HCT116 (cell line): ENCODE measurements at regions not wholly inside any gene's neighbourhood (a gene's known extent, or its start where the extent isn't known, plus 50 kb on each side); places are given as distances from the start of the nearest gene placed in this dataset.

ENCODE experiments used
- ATAC-seq: fragments of 200-7000 bp; cut with Tn5 transposase; 2 replicates; pipeline ENCODE4 v1.9.1; 2020; ENCODE audit warnings: mild to moderate bottlenecking, moderate library complexity
- BruUV-seq: library from RNA; stranded (reverse); fragments of 400-500 nt; replicated peaks from 2 replicates; lab custom pipeline; 2021; lab: Mats Ljungman, UMichigan
- CTCF ChIA-PET: fragments of 300-600 bp; sonication (Branson Sonifier 250); formaldehyde crosslinking; loops from one replicate; lab custom pipeline; 2021; ENCODE audit warnings: antibody characterized with exemption; lab: Charles Lee
- POLR2A ChIA-PET: fragments of 300-600, 350-600 bp; sonication (Branson Sonifier 250); formaldehyde crosslinking; loops from one replicate; lab custom pipeline; 2021; ENCODE audit warnings: antibody characterized with exemption; lab: Charles Lee
- RAD21 ChIA-PET, 2 experiments: fragments of 300-600 bp; sonication (Branson Sonifier 250); formaldehyde crosslinking; loops; one replicate each; lab custom pipeline; 2023; ENCODE audit warnings: low total read pairs in 2 of 2; ENCODE audit not compliant: uncharacterized antibody in 2 of 2, unreplicated experiment in 2 of 2, low non-redundant PET in 1 of 2; lab: Charles Lee
- DNase-seq: peaks from one replicate; pipeline ENCODE4 v3.0.0-alpha.2; 2010; ENCODE audit warnings: low read depth, low spot score
- H2AFZ ChIP-seq: fragments of 200-600 bp; shearing (Covaris generic), sonication (generic); 2 replicates; pipeline ENCODE4 v1.6.1; 2017; ENCODE audit warnings: low read depth, mixed run types, mixed read lengths, antibody characterized with exemption, low read length; ENCODE audit not compliant: poor library complexity, severe bottlenecking
- H3K27ac ChIP-seq: 2 replicates; pipeline ENCODE4 v1.5.1; 2012; ENCODE audit warnings: low read depth, low read length
- H3K27me3 ChIP-seq: fragments of 200-600 bp; sonication (generic); 2 replicates; pipeline ENCODE4 v1.6.1; 2016; ENCODE audit warnings: mixed run types, low read length, mixed read lengths; ENCODE audit not compliant: insufficient read depth
- H3K36me3 ChIP-seq, 2 experiments: fragments of 200-500 bp in 1 of 2; fragments of 200-600 bp in 1 of 2; sonication (Bioruptor generic) in 1 of 2; sonication (generic) in 1 of 2; 2 replicates each; pipeline versions ENCODE4 v1.5.1 to v1.6.1; 2014 to 2016; ENCODE audit warnings: low read length in 2 of 2, inconsistent platforms in 1 of 2, mixed read lengths in 1 of 2, mixed run types in 1 of 2; ENCODE audit not compliant: insufficient read depth in 2 of 2, control insufficient read depth in 1 of 2
- H3K4me1 ChIP-seq, 2 experiments: fragments of 200-600 bp in 1 of 2; sonication (generic) in 1 of 2; 2 replicates each; pipeline versions ENCODE4 v1.5.1 to v1.6.1; 2012 to 2017; ENCODE audit warnings: low read length in 2 of 2, inconsistent platforms in 1 of 2, mild to moderate bottlenecking in 1 of 2, mixed read lengths in 1 of 2, mixed run types in 1 of 2, moderate library complexity in 1 of 2; ENCODE audit not compliant: insufficient read depth in 2 of 2, control insufficient read depth in 1 of 2
- H3K4me2 ChIP-seq: fragments of 200-600 bp; sonication (generic); 2 replicates; pipeline ENCODE4 v1.6.1; 2017; ENCODE audit warnings: mixed run types, low read length, mixed read lengths
- H3K4me3 ChIP-seq, 2 experiments: fragments of 200-600 bp in 1 of 2; sonication (generic) in 1 of 2; replicated peaks in 1 of 2; 2 replicates each; pipeline ENCODE4 v1.5.1; 2011 to 2016; ENCODE audit warnings: low read length in 2 of 2, control low read depth in 1 of 2, low read depth in 1 of 2, mild to moderate bottlenecking in 1 of 2, mixed read lengths in 1 of 2, mixed run types in 1 of 2
- H3K79me2 ChIP-seq: fragments of 200-600 bp; sonication (generic); 2 replicates; pipeline ENCODE4 v1.6.1; 2017; ENCODE audit warnings: mild to moderate bottlenecking, mixed run types, low read length, moderate library complexity, mixed read lengths; ENCODE audit not compliant: insufficient read depth
- H3K9ac ChIP-seq: fragments of 200-600 bp; sonication (generic); 2 replicates; pipeline ENCODE4 v1.6.1; 2016; ENCODE audit warnings: low read length, mixed read lengths
- H3K9me2 ChIP-seq: fragments of 200-600 bp; sonication (generic), shearing (Covaris generic); 2 replicates; pipeline ENCODE4 v1.6.1; 2017; ENCODE audit warnings: mixed run types, mild to moderate bottlenecking, moderate library complexity; ENCODE audit not compliant: insufficient read depth
- H3K9me3 ChIP-seq, 2 experiments: fragments of 200-500 bp in 1 of 2; fragments of 200-600 bp in 1 of 2; sonication (Bioruptor generic) in 1 of 2; sonication (generic) in 1 of 2; 2 replicates each; pipeline ENCODE4 v1.6.1; 2014 to 2017; ENCODE audit warnings: low read length in 2 of 2, mixed read lengths in 2 of 2, inconsistent platforms in 1 of 2, low read depth in 1 of 2, mild to moderate bottlenecking in 1 of 2, mixed run types in 1 of 2, moderate library complexity in 1 of 2; ENCODE audit not compliant: control insufficient read depth in 1 of 2, insufficient read depth in 1 of 2
- H4K20me1 ChIP-seq: fragments of 200-600 bp; sonication (generic), shearing (Covaris generic); 2 replicates; pipeline ENCODE4 v1.6.1; 2017; ENCODE audit warnings: mixed run types, mild to moderate bottlenecking, moderate library complexity; ENCODE audit not compliant: insufficient read depth
- CBX3 ChIP-seq: IDR thresholded peaks from 2 replicates; pipeline ENCODE4 v1.6.1; 2012; ENCODE audit warnings: low read depth
- CTCF ChIP-seq, 3 experiments: fragments of 200-600 bp in 1 of 3; sonication (generic) in 1 of 3; IDR thresholded peaks in 2 of 3; conservative IDR thresholded peaks in 1 of 3; 2 replicates each; pipeline ENCODE4 v1.5.1; 2012 to 2017; ENCODE audit warnings: low read depth in 2 of 3, low read length in 2 of 3, antibody characterized with exemption in 1 of 3, borderline replicate concordance in 1 of 3, control low read depth in 1 of 3, mild to moderate bottlenecking in 1 of 3, mixed read lengths in 1 of 3, mixed run types in 1 of 3, moderate library complexity in 1 of 3; ENCODE audit not compliant: insufficient read depth in 1 of 3
- EGR1 ChIP-seq: IDR thresholded peaks from 2 replicates; pipeline ENCODE4 v1.6.1; 2012; ENCODE audit warnings: low read depth
- ELF1 ChIP-seq: IDR thresholded peaks from 2 replicates; pipeline ENCODE4 v1.6.1; 2012; ENCODE audit warnings: low read depth, borderline replicate concordance
- EZH2 ChIP-seq: fragments of 200-600 bp; sonication (generic); IDR thresholded peaks from 2 replicates; pipeline ENCODE4 v1.6.1; 2017; ENCODE audit warnings: antibody characterized with exemption, mixed run types
- FOSL1 ChIP-seq: IDR thresholded peaks from 2 replicates; pipeline ENCODE4 v1.6.1; 2012; ENCODE audit warnings: low read depth
- POLR2A ChIP-seq: IDR thresholded peaks from 2 replicates; pipeline ENCODE4 v1.7.0; 2011; ENCODE audit warnings: borderline replicate concordance; ENCODE audit not compliant: insufficient read depth, insufficient read length; ENCODE audit errors: extremely low read depth
- POLR2AphosphoS5 ChIP-seq: IDR thresholded peaks from 2 replicates; pipeline ENCODE4 v1.6.1; 2011; ENCODE audit warnings: mild to moderate bottlenecking, low read depth, low read length, moderate library complexity
- RAD21 ChIP-seq: IDR thresholded peaks from 2 replicates; pipeline ENCODE4 v1.6.1; 2012; ENCODE audit warnings: low read depth, mild to moderate bottlenecking
- TCF7L2 ChIP-seq: IDR thresholded peaks from 2 replicates; pipeline ENCODE4 v1.7.0; 2011; ENCODE audit warnings: borderline replicate concordance, inconsistent platforms; ENCODE audit not compliant: insufficient read depth, insufficient read length; ENCODE audit errors: extremely low read depth
- YY1 ChIP-seq: IDR thresholded peaks from 2 replicates; pipeline ENCODE4 v1.6.1; 2011; ENCODE audit warnings: low read length, low read depth, moderate library complexity, mild to moderate bottlenecking; ENCODE audit not compliant: insufficient replicate concordance; ENCODE audit errors: extremely low read depth
- ZBTB33 ChIP-seq: IDR thresholded peaks from 2 replicates; pipeline ENCODE4 v1.6.1; 2011; ENCODE audit warnings: mild to moderate bottlenecking, low read length, moderate library complexity; ENCODE audit not compliant: insufficient replicate concordance; ENCODE audit errors: extremely low read depth
- ZFX ChIP-seq: fragments of 450-650 bp; IDR thresholded peaks from 2 replicates; pipeline ENCODE4 v1.6.1; 2017
- intact Hi-C: fragments of 100-400 bp; cut with micrococcal nuclease; formaldehyde crosslinking; loops from 2 replicates; pipeline ENCODE4 v1.10.0; 2022
- TF ChIP-seq, protein P1 (sequence below): IDR thresholded peaks from 2 replicates; pipeline ENCODE4 v1.6.1; 2012

GRCh38 chr13:111536075-111536642 is 215.7 kb downstream of the TEX29 start:
- no TSS peak for BruUV-seq
- ChIA-PET POLR2A (no interaction called here), RAD21 (no interaction called here)
- no peaks in the 10 kb centered on the region for H4K20me1 ChIP-seq
- DNase-seq, result no peak
- H2AFZ ChIP-seq, result no peak overlapping the region
- no peaks in the 10 kb centered on the region for H3K4me1 ChIP-seq
- H3K27ac ChIP-seq, result no peak overlapping the region
- intact Hi-C loops, result loop anchor here (10.0 kb wide), 1 partner anchor 909 kb away; no protein-coding TSS in a partner anchor
- H3K9me2 ChIP-seq, result no peaks in the 10 kb centered on the region
- no peaks in the 10 kb centered on the region for H3K9me3 ChIP-seq
- H3K9ac ChIP-seq, result no peak overlapping the region
- no peak for ATAC-seq
- H3K79me2 ChIP-seq, result no peaks in the 10 kb centered on the region
- no peaks in the 10 kb centered on the region for H3K36me3 ChIP-seq
- H3K4me2 ChIP-seq, result no peak overlapping the region
- TF ChIP-seq TCF7L2 (no peak), CTCF (IDR thresholded peaks at IDR 0.05 in 2 of 3, conservative IDR thresholded peaks at IDR 0.05 in 1 of 3; ENCODE audit: borderline replicate concordance in 1 of 3, insufficient read depth in 1 of 3, low read depth in 2 of 3, low read length in 2 of 3) (no peak), FOSL1 (no peak), POLR2AphosphoS5 (no peak), ZBTB33 (no peak), RAD21 (no peak), POLR2A (no peak), ELF1 (no peak), EGR1 (no peak), EZH2 (no peak; the same call in 1 of the 2 replicates), ZFX (no peak), YY1 (no peak), CBX3 (no peak)
- TF ChIP-seq, protein P1, sequence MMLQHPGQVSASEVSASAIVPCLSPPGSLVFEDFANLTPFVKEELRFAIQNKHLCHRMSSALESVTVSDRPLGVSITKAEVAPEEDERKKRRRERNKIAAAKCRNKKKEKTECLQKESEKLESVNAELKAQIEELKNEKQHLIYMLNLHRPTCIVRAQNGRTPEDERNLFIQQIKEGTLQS, result no peak
- TF ChIP-seq, all 23 proteins: peak for 0
- CTCF ChIA-PET, result no interaction called here
- peaks cover 88% of the 10 kb centered on the region for H3K27me3 ChIP-seq
- H3K4me3 ChIP-seq, result no peak overlapping the region
